GM10266 (cell line): ENCODE measurements at regions not wholly inside any gene's neighbourhood (a gene's known extent, or its start where the extent isn't known, plus 50 kb on each side); places are given as distances from the start of the nearest gene placed in this dataset.
"Not testable (repeated sequence)": the region's sequence is repeated elsewhere in the genome, so short reads cannot be mapped to it uniquely, and the experiment has no call there.

Source experiments
- DNase-seq: peaks from one replicate; pipeline ENCODE4 v3.0.0; 2012; ENCODE audit errors: extremely low spot score
- CTCF ChIP-seq: IDR thresholded peaks from 2 replicates; pipeline ENCODE4 v1.5.1; 2012; ENCODE audit warnings: mild to moderate bottlenecking, low read depth; ENCODE audit not compliant: control insufficient read depth, insufficient read depth; ENCODE audit errors: missing control alignments

- no peak for TF ChIP-seq CTCF
- no peak for DNase-seq
Observed at GRCh38 chr4:179048839-179049453, 1606.7 kb upstream of the AGA start.

GRCh38 chr4:179051206-179051605, 1609.0 kb upstream of the AGA start:
- no peak for TF ChIP-seq CTCF

GRCh38 chr4:179059396-179059795, 1617.2 kb upstream of the AGA start:
- no peak for DNase-seq
- no peak for TF ChIP-seq CTCF

More at GRCh38 chr4:179051206-179051605, 1609.0 kb upstream of the AGA start:
- DNase-seq, result no peak

DNA sequence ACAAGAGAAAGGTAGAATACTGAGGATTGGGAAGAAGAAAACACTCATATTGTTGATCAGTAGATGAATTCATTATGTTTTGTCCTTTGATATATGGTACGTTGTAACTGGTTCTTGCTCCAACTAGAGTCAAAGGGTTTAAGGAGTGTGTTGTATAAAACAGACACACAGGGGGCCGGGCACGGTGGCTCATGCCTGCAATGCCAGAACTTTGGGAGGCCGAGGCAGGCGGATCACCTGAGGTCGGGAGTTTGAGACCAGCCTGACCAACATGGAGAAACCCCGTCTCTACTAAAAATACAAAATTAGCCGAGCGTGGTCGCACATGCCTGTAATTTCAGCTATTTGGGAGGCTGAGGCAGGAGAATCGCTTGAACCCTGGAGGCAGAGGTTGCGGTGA, 1624.0 kb upstream of the AGA start:
- not testable (repeated sequence) for DNase-seq

DNA sequence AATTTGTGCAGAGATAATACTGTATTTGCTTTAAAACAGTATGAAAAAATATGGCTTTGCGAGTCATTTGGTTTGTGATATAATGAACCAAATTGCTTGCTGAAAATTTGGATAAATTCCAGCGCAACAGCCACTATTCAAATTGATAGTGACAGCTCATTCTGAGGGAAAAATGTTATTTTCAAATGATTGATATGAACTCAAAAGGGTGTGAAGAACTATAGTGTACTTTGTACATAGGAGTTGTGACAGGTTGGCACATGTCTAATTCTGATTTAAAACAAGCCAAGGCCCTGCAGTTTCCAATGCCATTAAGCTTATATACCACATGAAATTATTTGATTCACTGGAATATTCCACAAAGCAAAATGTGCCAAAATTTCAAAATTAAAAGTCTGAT, 1628.9 kb upstream of the AGA start:
- no peak for DNase-seq
- no peak for TF ChIP-seq CTCF

DNA sequence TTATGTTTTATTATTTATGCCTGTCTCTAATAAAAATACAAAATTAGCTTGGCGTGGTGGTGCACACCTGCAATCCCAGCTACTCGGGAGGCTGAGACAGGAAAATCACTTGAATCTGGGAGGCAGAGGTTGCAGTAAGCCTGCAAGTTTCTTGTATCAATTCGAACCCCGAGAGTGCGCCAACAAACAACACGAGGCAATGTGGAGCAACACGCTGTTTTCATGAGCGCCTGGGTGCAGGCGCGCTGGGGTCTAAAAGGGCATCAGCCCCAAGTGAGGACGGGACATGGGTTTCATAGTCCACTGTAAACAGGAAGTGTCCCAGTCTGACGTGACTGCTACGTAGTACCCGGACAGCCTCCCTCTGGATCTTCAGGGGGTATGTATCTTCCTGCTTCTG, 1634.6 kb upstream of the AGA start:
- TF ChIP-seq CTCF, result no peak
- DNase-seq, result no peak

- TF ChIP-seq CTCF, result no peak
- no peak for DNase-seq
Observed at GRCh38 chr4:179095585-179096221, 1653.5 kb upstream of the AGA start.
